GM12892 (cell line): ENCODE measurements at regions not wholly inside any gene's neighbourhood (a gene's known extent, or its start where the extent isn't known, plus 50 kb on each side); places are given as distances from the start of the nearest gene placed in this dataset.

ENCODE experiments used
- DNase-seq: peaks from one replicate; pipeline ENCODE4 v3.0.0; 2011; ENCODE audit not compliant: insufficient read length
- FAIRE-seq: peaks from 2 replicates; lab custom pipeline; 2011; peaks lifted over from hg19 to GRCh38; lab: Jason Lieb, UNC
- POLR2A ChIP-seq: IDR thresholded peaks from 2 replicates; pipeline ENCODE4 v1.6.1; 2011; ENCODE audit warnings: low read depth, low read length, control low read depth
- POLR2AphosphoS5 ChIP-seq: IDR thresholded peaks from 2 replicates; pipeline ENCODE4 v1.6.1; 2011; ENCODE audit warnings: low read depth, low read length, control low read depth
- TAF1 ChIP-seq: IDR thresholded peaks from 2 replicates; pipeline ENCODE4 v1.6.1; 2011; ENCODE audit warnings: low read depth, mild to moderate bottlenecking, control low read depth, low read length, borderline replicate concordance

GRCh38 chr4:59024257-59024656, 1914.1 kb upstream of the IGFBP7 start:
- DNase-seq (no peak), FAIRE-seq (no peak)
- no peak for TF ChIP-seq POLR2A
- TF ChIP-seq POLR2AphosphoS5, result no peak
- no peak for TF ChIP-seq TAF1

DNA sequence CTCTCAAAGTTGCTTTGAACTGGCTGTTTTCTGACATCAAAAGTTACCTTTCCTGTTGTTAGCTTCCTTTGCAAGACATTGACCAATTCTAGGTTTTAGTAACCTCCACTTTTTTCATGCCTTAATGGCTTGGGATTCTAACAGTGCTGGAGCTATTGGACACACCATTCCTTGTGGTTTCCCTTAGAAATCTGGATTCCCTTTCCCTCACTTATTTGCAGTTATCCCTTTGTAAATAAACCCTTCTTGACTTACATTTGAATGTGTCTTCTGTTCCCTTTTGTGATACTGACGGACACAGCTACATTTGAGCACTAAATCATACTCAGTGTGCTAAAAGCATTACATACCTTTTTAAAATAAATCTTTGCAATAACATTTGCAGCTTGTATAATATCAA, 1927.6 kb upstream of the IGFBP7 start:
- DNase-seq, result no peak
- TF ChIP-seq TAF1 (no peak), POLR2AphosphoS5 (no peak), POLR2A (no peak)
- no peak for FAIRE-seq

DNA sequence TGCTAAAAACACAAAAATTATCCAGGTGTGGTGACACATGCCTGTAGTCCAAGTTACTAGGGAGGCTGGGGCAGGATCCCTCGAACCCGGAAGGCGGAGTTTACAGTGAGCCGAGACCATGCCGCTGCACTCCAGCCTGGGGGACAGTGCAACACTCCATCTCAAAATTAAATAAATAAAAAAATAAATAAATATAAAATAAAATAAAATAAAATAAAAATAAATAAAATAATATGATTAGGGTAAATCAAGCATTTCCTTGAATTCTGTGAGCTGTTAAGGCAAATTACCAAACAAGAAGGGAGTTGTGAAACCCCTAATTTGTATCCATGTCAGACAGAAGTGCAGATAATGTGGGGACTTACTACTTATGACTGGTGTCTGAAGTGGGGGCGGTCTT, 1928.9 kb upstream of the IGFBP7 start:
- TF ChIP-seq TAF1 (no peak), POLR2A (no peak), POLR2AphosphoS5 (no peak)
- no peak for FAIRE-seq
- no peak for DNase-seq

GRCh38 chr4:59044286-59044900, 1934.2 kb upstream of the IGFBP7 start:
- TF ChIP-seq TAF1 (no peak), POLR2A (no peak), POLR2AphosphoS5 (no peak)
- no peak for FAIRE-seq
- no peak for DNase-seq

DNA sequence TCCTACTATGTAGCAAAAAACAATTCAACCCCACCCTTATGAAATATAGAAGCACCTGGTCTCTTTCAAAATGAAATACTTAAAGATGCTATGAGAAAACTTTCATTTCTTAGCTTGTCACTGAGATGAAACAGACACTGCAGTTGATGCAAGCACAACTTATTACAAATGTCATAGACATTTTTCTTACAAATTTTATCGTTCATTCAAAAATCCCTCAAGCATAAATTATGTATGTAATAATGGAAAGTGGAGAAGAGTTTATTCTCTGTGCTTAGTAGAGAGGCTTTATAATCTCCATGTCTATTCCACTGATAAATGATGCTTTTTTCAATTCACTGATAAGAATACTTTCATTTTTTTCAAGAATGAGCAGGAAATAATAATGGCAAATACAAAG, 1943.9 kb upstream of the IGFBP7 start:
- no peak for DNase-seq
- no peak for TF ChIP-seq TAF1
- no peak for TF ChIP-seq POLR2AphosphoS5
- TF ChIP-seq POLR2A, result no peak
- no peak for FAIRE-seq

- DNase-seq (no peak), FAIRE-seq (no peak)
- TF ChIP-seq POLR2A (no peak), TAF1 (no peak), POLR2AphosphoS5 (no peak)
Measured at GRCh38 chr4:59057804-59058203, 1947.6 kb upstream of the IGFBP7 start.

DNA sequence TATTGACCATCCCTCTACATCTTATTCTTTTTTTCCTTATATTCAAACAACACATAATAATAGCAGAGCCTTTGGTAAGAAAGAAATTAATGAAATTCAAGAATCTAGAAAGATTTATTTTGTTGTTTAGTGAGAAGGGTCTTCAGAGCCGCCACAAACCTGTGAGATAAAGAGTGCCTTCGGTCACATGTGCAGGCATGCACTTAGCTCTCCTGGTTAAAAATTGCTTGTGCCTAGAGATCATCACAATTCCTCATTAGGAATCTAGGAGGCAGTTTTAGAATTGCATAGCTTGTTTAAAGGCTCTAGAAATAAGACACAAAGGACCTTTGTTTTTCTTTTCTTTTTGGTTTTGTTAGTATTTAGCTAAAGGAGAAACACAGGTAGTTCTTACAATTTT, 1948.4 kb upstream of the IGFBP7 start:
- DNase-seq (no peak), FAIRE-seq (no peak)
- TF ChIP-seq TAF1 (no peak), POLR2A (no peak), POLR2AphosphoS5 (no peak)

DNA sequence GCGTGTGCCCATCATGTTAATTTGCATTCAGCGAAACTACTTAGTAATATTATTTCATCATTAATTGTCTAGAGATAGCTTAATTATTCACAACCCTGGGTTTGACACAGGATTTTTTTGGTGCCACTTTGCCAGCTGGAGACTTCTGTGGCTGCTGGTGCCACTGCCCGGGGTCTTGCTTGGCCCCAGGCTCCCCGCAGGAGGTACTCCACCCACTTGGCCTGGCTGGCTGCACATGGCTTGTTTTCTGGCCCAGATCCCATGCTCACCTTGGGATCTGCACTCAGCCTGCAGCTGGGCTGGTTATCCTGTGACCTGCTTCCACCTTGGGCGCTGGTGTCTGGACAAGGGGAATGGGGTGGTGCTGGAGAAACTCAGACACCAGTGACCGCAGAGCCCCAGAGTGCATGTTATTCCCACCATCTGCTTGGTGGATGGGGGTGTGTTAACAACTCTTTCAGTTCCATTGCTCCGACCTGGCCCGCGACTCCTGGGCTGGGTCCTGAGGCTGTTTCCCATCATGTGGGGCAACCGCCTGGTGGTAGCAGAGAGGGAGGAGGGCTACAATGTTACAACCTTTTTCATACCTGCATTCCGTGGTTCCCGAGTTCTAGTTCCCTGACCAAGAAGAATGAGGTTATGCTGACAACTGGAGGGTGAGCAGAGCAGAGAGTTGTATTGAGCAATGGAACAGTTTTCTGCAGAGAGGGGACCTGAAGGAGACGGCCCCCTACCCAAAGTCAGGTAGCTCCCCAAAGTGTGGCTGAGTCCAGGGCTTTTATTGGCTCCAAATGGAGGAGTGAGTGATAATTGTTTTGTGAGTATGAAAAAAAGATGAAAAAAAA, 1950.0 kb upstream of the IGFBP7 start:
- no peak for FAIRE-seq
- no peak for DNase-seq
- TF ChIP-seq TAF1, result no peak
- no peak for TF ChIP-seq POLR2A
- no peak for TF ChIP-seq POLR2AphosphoS5

GRCh38 chr4:59060895-59061294, 1950.7 kb upstream of the IGFBP7 start:
- DNase-seq (no peak), FAIRE-seq (no peak)
- TF ChIP-seq TAF1, result no peak
- TF ChIP-seq POLR2A, result no peak
- TF ChIP-seq POLR2AphosphoS5, result no peak

DNA sequence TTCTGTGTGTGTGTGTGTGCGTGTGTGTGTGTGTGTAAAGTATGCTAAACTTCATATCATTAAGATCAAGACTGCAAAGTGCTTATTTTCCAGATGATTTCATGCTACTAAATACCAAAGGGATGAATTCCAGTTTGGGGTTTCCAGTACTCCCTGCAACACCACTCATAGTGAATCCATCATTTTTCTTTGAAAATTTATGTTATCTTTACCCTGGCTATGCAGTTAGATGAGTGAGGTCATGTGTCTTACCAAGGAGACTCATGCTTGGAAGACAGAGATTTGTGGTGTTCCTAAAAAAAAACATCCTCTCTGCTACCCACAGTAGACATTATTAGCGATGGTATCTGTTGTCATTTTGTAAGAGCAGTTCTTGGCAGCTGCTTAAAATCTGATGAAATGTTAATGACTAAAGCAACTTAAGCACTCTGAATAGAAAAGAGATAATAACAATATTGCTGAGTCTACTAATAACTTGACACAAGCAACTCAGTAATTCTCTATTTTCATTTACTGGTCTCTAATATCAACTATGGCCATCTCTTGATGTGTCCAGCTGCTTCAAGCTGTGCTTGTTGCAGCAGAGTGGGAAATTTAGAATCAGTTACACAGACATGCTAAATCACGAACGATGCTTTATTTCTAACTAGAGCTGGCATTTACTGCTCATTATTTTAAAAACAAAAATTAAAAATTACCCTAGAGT, 1953.0 kb upstream of the IGFBP7 start:
- TF ChIP-seq TAF1 (no peak), POLR2AphosphoS5 (no peak), POLR2A (no peak)
- no peak for FAIRE-seq
- no peak for DNase-seq

DNA sequence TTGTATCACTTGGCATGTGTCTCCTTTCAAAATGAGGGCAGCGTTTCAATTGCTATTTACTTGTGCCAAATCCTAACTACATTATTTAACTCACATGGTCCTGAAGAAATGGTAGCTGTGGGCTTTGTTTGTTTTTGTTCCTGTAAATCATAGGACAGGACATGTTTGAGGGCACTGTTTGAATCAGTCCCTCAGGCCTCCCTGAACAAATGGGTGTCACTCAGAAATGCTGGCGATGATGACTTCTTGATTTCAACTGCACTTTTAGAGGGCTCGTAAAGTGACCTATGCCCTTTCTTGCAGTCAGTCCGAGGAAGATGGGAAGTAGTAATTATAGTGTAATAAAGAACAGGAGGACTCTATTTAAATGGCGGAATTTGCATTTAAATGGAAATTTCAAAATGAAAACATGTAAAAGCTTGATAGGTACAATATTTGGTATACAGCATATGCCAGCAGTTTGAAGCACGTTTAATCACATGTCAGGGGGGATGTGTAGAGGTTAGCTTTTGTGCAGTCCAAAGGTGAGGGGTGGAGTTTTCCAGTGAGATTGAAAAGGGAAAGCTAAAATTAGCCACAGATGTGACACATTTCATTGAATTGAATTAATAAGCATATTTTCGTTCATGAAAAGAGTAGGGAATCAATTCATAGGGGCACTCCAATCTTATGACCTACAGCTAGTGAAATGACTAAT, 1958.7 kb upstream of the IGFBP7 start:
- FAIRE-seq (no peak), DNase-seq (no peak)
- TF ChIP-seq POLR2AphosphoS5 (no peak), POLR2A (no peak), TAF1 (no peak)
